Liver (tissue), 3 donors: ENCODE measurements at regions not wholly inside any gene's neighbourhood (a gene's known extent, or its start where the extent isn't known, plus 50 kb on each side); places are given as distances from the start of the nearest gene placed in this dataset.
"Not testable (repeated sequence)": the region's sequence is repeated elsewhere in the genome, so short reads cannot be mapped to it uniquely, and the experiment has no call there.

ENCODE experiments used
- FOXA1 ChIP-seq: IDR thresholded peaks from 2 replicates; pipeline ENCODE4 v1.6.1; 2016; ENCODE audit warnings: antibody characterized with exemption
- RAD21 ChIP-seq, 2 donors: IDR thresholded peaks; 2 replicates each; pipeline ENCODE4 v1.6.1; 2016; ENCODE audit warnings: antibody characterized with exemption in 2 of 2, mild to moderate bottlenecking in 2 of 2
- TAF1 ChIP-seq: conservative IDR thresholded peaks from 2 replicates; pipeline ENCODE4 v1.6.1; 2016; ENCODE audit warnings: antibody characterized with exemption, mild to moderate bottlenecking
- TF ChIP-seq, protein P1 (sequence below): fragments of 150-350 bp; IDR thresholded peaks from 2 replicates; pipeline ENCODE4 v1.5.1; 2017; ENCODE audit warnings: improper control_type of control experiment, low read depth, low read length; ENCODE audit not compliant: missing input control
- TF ChIP-seq, protein P2 (sequence below): IDR thresholded peaks from 2 replicates; pipeline ENCODE4 v1.6.1; 2016; ENCODE audit warnings: antibody characterized with exemption
- TF ChIP-seq, protein P3 (sequence below): IDR thresholded peaks from 2 replicates; pipeline ENCODE4 v1.6.1; 2016; ENCODE audit warnings: antibody characterized with exemption
- donor health status: healthy.
- donor health status: healthy.

DNA sequence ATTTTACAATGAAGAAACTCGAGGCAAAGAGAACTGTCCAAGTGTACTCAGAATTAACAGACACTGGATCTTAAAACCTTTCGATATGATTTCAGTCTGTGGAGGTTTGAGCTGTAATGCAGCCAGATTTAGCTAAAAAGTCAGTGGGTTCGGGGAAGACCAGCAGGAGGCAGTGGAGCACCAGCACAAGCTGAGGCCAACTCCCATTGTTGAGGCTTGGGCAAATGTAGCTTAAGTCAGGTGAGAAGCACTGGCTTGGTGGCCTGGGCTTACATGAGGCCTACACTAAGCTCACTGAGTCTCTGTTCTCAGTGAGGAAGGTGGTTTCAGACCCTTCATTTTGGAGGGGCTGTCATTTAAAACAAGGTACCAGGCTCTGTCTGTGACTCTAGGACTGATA lies 1841.5 kb downstream of the KHDRBS2 start:
- TF ChIP-seq, protein P1, sequence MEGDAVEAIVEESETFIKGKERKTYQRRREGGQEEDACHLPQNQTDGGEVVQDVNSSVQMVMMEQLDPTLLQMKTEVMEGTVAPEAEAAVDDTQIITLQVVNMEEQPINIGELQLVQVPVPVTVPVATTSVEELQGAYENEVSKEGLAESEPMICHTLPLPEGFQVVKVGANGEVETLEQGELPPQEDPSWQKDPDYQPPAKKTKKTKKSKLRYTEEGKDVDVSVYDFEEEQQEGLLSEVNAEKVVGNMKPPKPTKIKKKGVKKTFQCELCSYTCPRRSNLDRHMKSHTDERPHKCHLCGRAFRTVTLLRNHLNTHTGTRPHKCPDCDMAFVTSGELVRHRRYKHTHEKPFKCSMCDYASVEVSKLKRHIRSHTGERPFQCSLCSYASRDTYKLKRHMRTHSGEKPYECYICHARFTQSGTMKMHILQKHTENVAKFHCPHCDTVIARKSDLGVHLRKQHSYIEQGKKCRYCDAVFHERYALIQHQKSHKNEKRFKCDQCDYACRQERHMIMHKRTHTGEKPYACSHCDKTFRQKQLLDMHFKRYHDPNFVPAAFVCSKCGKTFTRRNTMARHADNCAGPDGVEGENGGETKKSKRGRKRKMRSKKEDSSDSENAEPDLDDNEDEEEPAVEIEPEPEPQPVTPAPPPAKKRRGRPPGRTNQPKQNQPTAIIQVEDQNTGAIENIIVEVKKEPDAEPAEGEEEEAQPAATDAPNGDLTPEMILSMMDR = not testable (repeated sequence)
- not testable (repeated sequence) for TF ChIP-seq RAD21 (IDR thresholded peaks at IDR 0.05); TAF1; FOXA1
- TF ChIP-seq, protein P2, sequence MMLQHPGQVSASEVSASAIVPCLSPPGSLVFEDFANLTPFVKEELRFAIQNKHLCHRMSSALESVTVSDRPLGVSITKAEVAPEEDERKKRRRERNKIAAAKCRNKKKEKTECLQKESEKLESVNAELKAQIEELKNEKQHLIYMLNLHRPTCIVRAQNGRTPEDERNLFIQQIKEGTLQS = not testable (repeated sequence)
- TF ChIP-seq, protein P3, sequence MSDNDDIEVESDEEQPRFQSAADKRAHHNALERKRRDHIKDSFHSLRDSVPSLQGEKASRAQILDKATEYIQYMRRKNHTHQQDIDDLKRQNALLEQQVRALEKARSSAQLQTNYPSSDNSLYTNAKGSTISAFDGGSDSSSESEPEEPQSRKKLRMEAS = not testable (repeated sequence)
